ENCODE measurements at regions not wholly inside any gene's neighbourhood (a gene's known extent, or its start where the extent isn't known, plus 50 kb on each side); places are given as distances from the start of the nearest gene placed in this dataset.

DNA sequence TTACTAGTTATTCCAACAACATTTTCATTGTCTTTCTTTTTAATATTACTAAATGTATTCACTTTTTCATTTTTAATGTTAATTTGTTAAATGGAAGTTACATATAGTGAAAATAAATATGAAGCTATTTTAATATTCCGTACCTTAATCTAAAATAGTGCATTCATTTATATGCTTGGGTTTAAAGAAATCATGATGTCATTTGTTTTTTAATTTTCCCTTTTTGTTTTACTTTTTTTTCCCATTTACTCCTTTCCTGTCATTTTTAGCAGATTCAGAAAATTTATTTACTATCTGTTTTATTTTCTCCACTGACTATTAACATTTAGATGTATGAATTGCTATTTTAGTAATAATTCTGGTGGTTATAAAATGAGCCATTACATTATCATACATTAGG lies 183.0 kb upstream of the CDH9 start:
- TF ChIP-seq FOXM1 (IDR thresholded peaks at IDR 0.05; ENCODE audit: low read depth) (no peak), SIN3A (IDR thresholded peaks at IDR 0.05; ENCODE audit: borderline replicate concordance, low read depth, low read length) (no peak)
- TF ChIP-seq, protein P1, sequence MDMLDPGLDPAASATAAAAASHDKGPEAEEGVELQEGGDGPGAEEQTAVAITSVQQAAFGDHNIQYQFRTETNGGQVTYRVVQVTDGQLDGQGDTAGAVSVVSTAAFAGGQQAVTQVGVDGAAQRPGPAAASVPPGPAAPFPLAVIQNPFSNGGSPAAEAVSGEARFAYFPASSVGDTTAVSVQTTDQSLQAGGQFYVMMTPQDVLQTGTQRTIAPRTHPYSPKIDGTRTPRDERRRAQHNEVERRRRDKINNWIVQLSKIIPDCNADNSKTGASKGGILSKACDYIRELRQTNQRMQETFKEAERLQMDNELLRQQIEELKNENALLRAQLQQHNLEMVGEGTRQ (IDR thresholded peaks at IDR 0.05; ENCODE audit: borderline replicate concordance, low read depth, low read length) = no peak
- TF ChIP-seq, protein P2, sequence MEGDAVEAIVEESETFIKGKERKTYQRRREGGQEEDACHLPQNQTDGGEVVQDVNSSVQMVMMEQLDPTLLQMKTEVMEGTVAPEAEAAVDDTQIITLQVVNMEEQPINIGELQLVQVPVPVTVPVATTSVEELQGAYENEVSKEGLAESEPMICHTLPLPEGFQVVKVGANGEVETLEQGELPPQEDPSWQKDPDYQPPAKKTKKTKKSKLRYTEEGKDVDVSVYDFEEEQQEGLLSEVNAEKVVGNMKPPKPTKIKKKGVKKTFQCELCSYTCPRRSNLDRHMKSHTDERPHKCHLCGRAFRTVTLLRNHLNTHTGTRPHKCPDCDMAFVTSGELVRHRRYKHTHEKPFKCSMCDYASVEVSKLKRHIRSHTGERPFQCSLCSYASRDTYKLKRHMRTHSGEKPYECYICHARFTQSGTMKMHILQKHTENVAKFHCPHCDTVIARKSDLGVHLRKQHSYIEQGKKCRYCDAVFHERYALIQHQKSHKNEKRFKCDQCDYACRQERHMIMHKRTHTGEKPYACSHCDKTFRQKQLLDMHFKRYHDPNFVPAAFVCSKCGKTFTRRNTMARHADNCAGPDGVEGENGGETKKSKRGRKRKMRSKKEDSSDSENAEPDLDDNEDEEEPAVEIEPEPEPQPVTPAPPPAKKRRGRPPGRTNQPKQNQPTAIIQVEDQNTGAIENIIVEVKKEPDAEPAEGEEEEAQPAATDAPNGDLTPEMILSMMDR (IDR thresholded peaks at IDR 0.05) = no peak

Measured in SK-N-SH (cell line).